Esophagus squamous epithelium (tissue), 4 donors: ENCODE measurements at regions not wholly inside any gene's neighbourhood (a gene's known extent, or its start where the extent isn't known, plus 50 kb on each side); places are given as distances from the start of the nearest gene placed in this dataset.

Experiments used
- CTCF ChIP-seq, 6 experiments: fragments of 450-650 bp in 4 of 6; fragments of 200-600 bp in 2 of 6; sonication (generic) in 2 of 6; IDR thresholded peaks; one replicate each; pipeline ENCODE4 v1.5.1; 2016 to 2019; ENCODE audit warnings: antibody characterized with exemption in 6 of 6, mild to moderate bottlenecking in 4 of 6, moderate library complexity in 4 of 6
- POLR2A ChIP-seq, 4 donors: fragments of 450-650 bp; IDR thresholded peaks; one replicate each; pipeline ENCODE4 v1.6.1; 2017; ENCODE audit warnings: antibody characterized with exemption in 4 of 4, mild to moderate bottlenecking in 4 of 4, moderate library complexity in 3 of 4

- TF ChIP-seq CTCF (IDR thresholded peaks at IDR 0.05): no peak
- no peak for TF ChIP-seq POLR2A (IDR thresholded peaks at IDR 0.05)
Observed at GRCh38 chr1:175808573-175808972, 65.2 kb upstream of the TNR start.
